ENCODE measurements at regions not wholly inside any gene's neighbourhood (a gene's known extent, or its start where the extent isn't known, plus 50 kb on each side); places are given as distances from the start of the nearest gene placed in this dataset.
"Not testable (repeated sequence)": the region's sequence is repeated elsewhere in the genome, so short reads cannot be mapped to it uniquely, and the experiment has no call there.

DNA sequence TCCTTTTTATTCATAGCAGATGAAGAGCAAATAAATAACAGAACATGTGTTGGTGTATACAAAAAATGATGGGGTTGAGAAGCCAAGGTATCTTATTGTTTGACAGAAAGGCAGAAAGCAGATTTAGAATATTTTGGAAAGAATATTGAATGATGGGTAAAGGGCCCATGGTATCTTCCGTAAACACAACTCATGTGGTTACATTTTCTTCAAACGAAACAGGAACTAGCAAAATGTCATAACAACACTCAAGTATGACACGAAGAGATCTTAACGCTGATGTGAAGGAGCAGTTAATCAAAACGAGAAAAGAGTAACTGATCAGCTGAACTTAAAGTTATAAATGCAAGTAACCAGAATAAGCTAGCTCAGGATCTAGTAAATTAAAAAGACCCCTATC lies 195.7 kb upstream of the GK2 start:
- DNase-seq = no peak
- TF ChIP-seq, protein P1, sequence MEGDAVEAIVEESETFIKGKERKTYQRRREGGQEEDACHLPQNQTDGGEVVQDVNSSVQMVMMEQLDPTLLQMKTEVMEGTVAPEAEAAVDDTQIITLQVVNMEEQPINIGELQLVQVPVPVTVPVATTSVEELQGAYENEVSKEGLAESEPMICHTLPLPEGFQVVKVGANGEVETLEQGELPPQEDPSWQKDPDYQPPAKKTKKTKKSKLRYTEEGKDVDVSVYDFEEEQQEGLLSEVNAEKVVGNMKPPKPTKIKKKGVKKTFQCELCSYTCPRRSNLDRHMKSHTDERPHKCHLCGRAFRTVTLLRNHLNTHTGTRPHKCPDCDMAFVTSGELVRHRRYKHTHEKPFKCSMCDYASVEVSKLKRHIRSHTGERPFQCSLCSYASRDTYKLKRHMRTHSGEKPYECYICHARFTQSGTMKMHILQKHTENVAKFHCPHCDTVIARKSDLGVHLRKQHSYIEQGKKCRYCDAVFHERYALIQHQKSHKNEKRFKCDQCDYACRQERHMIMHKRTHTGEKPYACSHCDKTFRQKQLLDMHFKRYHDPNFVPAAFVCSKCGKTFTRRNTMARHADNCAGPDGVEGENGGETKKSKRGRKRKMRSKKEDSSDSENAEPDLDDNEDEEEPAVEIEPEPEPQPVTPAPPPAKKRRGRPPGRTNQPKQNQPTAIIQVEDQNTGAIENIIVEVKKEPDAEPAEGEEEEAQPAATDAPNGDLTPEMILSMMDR (IDR thresholded peaks at IDR 0.05) = no peak
- no peak for TF ChIP-seq POLR2A (IDR thresholded peaks at IDR 0.05)
- H3K27ac ChIP-seq = peak overlapping the region in 2 of 4 donors; percentile 32 to 49
- H3K27me3 ChIP-seq = no peaks in the 10 kb centered on the region
- H3K4me1 ChIP-seq = no peaks in the 10 kb centered on the region
- no peaks in the 10 kb centered on the region for H3K36me3 ChIP-seq
- no peaks in the 10 kb centered on the region for H3K9me3 ChIP-seq
- no peak overlapping the region for H3K4me3 ChIP-seq

DNA sequence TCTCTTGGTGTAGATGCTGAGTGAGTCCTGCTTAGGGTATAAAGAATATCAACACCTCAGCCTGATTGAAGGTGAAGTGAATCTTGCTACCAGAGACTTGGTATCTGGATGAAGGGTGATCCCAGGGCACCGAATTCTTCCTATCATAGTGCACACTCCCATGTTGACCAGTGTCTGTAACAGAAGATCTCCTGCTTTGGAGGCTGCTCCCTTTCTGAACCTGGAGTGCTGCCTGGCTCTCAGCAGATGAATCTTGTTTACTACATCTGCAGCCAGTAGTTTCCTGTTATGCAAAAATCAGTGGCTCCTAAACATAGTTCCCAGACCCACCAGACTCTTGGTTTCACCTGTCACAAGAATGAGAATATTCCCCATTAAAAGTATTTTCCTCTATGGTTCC lies 191.7 kb upstream of the GK2 start:
- no peaks in the 10 kb centered on the region for H3K9me3 ChIP-seq
- H3K4me3 ChIP-seq = peak overlapping the region in 2 of 4 donors; percentile 2 to 15
- peak in 2 of 3 donors; percentile 56 to 62 for DNase-seq
- H3K27ac ChIP-seq = peak overlapping the region in 2 of 4 donors; percentile 50 to 62
- no peaks in the 10 kb centered on the region for H3K4me1 ChIP-seq
- TF ChIP-seq POLR2A (IDR thresholded peaks at IDR 0.05) = no peak
- TF ChIP-seq, protein P1 (IDR thresholded peaks at IDR 0.05) = no peak
- H3K27me3 ChIP-seq = no peaks in the 10 kb centered on the region
- no peaks in the 10 kb centered on the region for H3K36me3 ChIP-seq

DNA sequence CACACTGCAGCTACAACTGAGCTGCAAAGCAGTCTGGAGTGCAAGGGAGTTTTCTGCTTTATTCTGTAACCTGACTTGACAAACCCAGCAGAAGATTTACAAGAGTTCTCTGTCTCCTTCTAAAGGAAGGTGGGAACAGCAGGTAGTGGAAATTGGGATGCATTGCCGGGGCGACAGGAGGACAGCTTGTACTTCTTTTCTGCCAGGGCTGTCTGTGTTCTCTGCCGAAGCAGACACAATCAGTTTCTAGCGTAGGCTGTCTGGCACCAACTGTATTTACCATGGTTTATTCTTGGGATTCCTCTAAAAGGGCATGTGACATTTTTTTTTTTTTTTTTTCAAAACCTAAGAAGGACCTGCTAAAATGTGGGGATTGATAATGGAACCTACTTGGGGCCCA lies 190.8 kb upstream of the GK2 start:
- peak overlapping the region in 3 of 4 donors; percentile 22 to 62 (median 50) for H3K27ac ChIP-seq
- peak overlapping the region in 2 of 4 donors; percentile 2 to 15 for H3K4me3 ChIP-seq
- H3K27me3 ChIP-seq = no peaks in the 10 kb centered on the region
- no peak for TF ChIP-seq POLR2A (IDR thresholded peaks at IDR 0.05)
- TF ChIP-seq, protein P1 (IDR thresholded peaks at IDR 0.05) = no peak
- DNase-seq = no peak
- no peaks in the 10 kb centered on the region for H3K9me3 ChIP-seq
- H3K4me1 ChIP-seq = no peaks in the 10 kb centered on the region
- H3K36me3 ChIP-seq = no peaks in the 10 kb centered on the region

DNA sequence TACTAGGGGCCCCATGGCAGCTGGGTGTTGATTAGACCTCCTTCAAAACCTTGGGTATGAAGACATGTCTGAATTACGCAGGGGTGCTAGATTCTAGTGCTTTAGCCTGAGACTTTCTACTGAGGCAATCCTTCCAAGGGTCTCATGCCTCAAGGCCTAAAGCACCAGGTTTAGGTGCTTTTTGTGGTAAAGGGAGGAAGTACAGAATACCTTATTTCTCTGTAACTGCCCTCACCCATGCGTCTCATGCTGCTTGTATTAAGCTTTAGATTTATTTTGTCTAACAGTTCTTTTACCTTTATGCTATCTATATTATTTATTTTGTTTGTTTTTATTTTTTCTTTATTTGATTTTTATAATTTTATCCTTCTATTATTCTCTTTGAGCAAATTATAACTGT lies 190.2 kb upstream of the GK2 start:
- Histone ChIP-seq H3K4me1 (no peaks in the 10 kb centered on the region), H3K9me3 (no peaks in the 10 kb centered on the region), H3K27ac (peak overlapping the region in 2 of 4 donors; percentile 50 to 62), H3K4me3 (no peak overlapping the region), H3K36me3 (no peaks in the 10 kb centered on the region), H3K27me3 (no peaks in the 10 kb centered on the region)
- TF ChIP-seq, protein P1 (IDR thresholded peaks at IDR 0.05) = no peak
- TF ChIP-seq POLR2A (IDR thresholded peaks at IDR 0.05) = no peak
- DNase-seq = no peak

DNA sequence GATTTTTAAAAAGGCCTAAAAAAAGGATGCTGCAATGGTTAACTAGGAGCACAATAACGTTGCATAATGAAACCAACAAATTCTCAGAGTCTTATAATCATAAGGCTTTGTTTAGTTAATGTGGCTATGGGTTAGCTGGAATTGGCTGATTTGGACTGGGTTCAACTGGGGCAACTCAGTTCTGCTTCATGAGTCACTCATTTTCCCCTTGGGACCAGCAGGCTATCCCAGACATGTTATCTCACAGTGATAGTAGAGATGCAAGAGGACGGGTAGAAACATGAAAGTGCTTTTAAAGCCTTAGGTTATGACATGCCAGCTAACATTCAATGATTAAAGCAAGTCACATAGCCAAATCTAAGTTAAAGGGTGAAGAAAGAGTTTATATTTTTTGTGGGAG lies 189.2 kb upstream of the GK2 start:
- no peaks in the 10 kb centered on the region for H3K4me1 ChIP-seq
- H3K9me3 ChIP-seq = no peaks in the 10 kb centered on the region
- no peak for DNase-seq
- no peaks in the 10 kb centered on the region for H3K27me3 ChIP-seq
- no peak overlapping the region for H3K4me3 ChIP-seq
- H3K27ac ChIP-seq = no peak overlapping the region
- TF ChIP-seq POLR2A (IDR thresholded peaks at IDR 0.05) = no peak
- TF ChIP-seq, protein P1 (IDR thresholded peaks at IDR 0.05) = no peak
- no peaks in the 10 kb centered on the region for H3K36me3 ChIP-seq

DNA sequence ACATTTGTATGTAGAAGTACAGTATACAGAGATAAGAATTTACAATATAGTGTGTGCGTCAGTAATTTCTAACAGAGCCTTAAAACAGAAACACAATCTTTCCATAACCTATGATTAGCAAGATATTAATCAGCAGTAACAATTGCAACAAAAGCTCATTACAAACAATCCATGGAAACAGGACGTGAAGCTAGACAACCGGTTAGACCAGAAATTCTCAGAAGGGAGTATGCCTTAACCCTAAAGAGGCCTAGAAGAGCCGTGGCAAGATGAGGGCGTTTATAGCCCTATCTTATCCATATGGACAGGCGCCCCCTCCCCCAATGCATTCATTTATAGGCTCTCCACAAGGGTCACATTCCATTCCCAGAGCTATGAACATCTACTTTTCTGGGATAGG lies 184.2 kb upstream of the GK2 start:
- not testable (repeated sequence) for H3K4me3 ChIP-seq, H3K27ac ChIP-seq, H3K36me3 ChIP-seq, H3K9me3 ChIP-seq, H3K27me3 ChIP-seq, H3K4me1 ChIP-seq, DNase-seq
